Caco-2 (cell line): ENCODE measurements at regions not wholly inside any gene's neighbourhood (a gene's known extent, or its start where the extent isn't known, plus 50 kb on each side); places are given as distances from the start of the nearest gene placed in this dataset.

Source experiments
- BruUV-seq: library from RNA; stranded (reverse); fragments of 400-500 nt; replicated peaks from 2 replicates; lab custom pipeline; 2021; lab: Mats Ljungman, UMichigan
- CTCF ChIA-PET: fragments of 300-600 bp; sonication (Branson Sonifier 250); formaldehyde crosslinking; loops from one replicate; lab custom pipeline; 2022; ENCODE audit warnings: antibody characterized with exemption; lab: Charles Lee
- POLR2A ChIA-PET: fragments of 300-600 bp; sonication (Branson Sonifier 250); formaldehyde crosslinking; loops from one replicate; lab custom pipeline; 2022; ENCODE audit warnings: antibody characterized with exemption; lab: Charles Lee
- DNase-seq, 2 experiments: peaks; one replicate each; pipeline versions ENCODE4 v3.0.0 to v3.0.0-alpha.2; 2020 to 2022
- H3K27me3 ChIP-seq: replicated peaks from 2 replicates; pipeline ENCODE4 v1.6.0; 2011; ENCODE audit warnings: low read length; ENCODE audit not compliant: control insufficient read depth, insufficient read depth
- H3K36me3 ChIP-seq: 2 replicates; pipeline ENCODE4 v1.5.1; 2011; ENCODE audit warnings: low read length; ENCODE audit not compliant: control insufficient read depth, insufficient read depth
- H3K4me1 ChIP-seq: fragments of 250-450 bp; sonication (Bioruptor Pico); 2 replicates; pipeline ENCODE4 v1.5.1; 2020; ENCODE audit warnings: mild to moderate bottlenecking
- H3K4me3 ChIP-seq: 2 replicates; pipeline ENCODE4 v1.5.1; 2011; ENCODE audit warnings: low read depth, mild to moderate bottlenecking, control low read depth, low read length
- H3K9me3 ChIP-seq: fragments of 250-450 bp; sonication (Bioruptor Pico); 2 replicates; pipeline ENCODE4 v1.5.1; 2020; ENCODE audit warnings: mild to moderate bottlenecking, moderate library complexity
- H3K27ac Mint-ChIP-seq: one replicate; pipeline ENCODE4 v1.8.0; 2022; ENCODE audit warnings: mixed read lengths; ENCODE audit not compliant: unreplicated experiment
- H3K27me3 Mint-ChIP-seq: one replicate; pipeline ENCODE4 v1.8.0; 2022; ENCODE audit warnings: mixed read lengths; ENCODE audit not compliant: insufficient read depth, unreplicated experiment
- H3K36me3 Mint-ChIP-seq: one replicate; pipeline ENCODE4 v1.8.0; 2022; ENCODE audit warnings: mild to moderate bottlenecking, mixed read lengths; ENCODE audit not compliant: insufficient read depth, unreplicated experiment
- H3K4me1 Mint-ChIP-seq: one replicate; pipeline ENCODE4 v1.8.0; 2022; ENCODE audit warnings: low read depth, mixed read lengths; ENCODE audit not compliant: unreplicated experiment
- H3K4me3 Mint-ChIP-seq: one replicate; pipeline ENCODE4 v1.8.0; 2022; ENCODE audit warnings: mild to moderate bottlenecking, moderate library complexity, mixed read lengths; ENCODE audit not compliant: unreplicated experiment
- H3K9me3 Mint-ChIP-seq: one replicate; pipeline ENCODE4 v1.8.0; 2022; ENCODE audit warnings: mixed read lengths; ENCODE audit not compliant: unreplicated experiment
- intact Hi-C: fragments of 100-400 bp; cut with micrococcal nuclease; formaldehyde crosslinking; loops from one replicate; pipeline ENCODE4 v1.10.0; 2022; ENCODE audit not compliant: unreplicated experiment
- TF ChIP-seq, protein P1 (sequence below), 2 experiments: fragments of 200-600 bp in 1 of 2; IDR thresholded peaks; 1 replicate in 1 of 2; 2 replicates in 1 of 2; pipeline versions ENCODE4 v1.5.1 to v1.8.0; 2011 to 2022; ENCODE audit warnings: antibody characterized with exemption in 1 of 2, control low read depth in 1 of 2, inconsistent platforms in 1 of 2, low read depth in 1 of 2, low read length in 1 of 2, mild to moderate bottlenecking in 1 of 2, moderate library complexity in 1 of 2; ENCODE audit not compliant: insufficient read depth in 1 of 2, severe bottlenecking in 1 of 2, unreplicated experiment in 1 of 2

DNA sequence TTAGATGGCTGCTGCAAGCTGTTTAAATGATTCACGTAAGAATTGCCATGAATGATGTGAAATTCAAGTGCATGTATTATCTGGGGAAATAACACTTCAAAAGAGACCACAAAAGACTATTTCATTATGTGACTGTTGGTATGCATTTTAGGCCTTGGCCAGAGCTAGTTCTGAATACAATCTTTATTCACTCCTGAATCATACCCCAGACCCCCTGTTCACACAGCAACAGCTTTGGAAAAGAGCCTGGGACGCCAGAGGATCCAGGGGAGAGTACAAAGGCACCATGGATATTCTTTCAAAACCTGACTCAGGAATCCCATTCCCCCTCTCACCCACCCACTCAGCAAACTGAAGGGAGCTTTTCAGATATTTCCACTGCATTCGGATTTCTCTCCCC lies 377.1 kb upstream of the DPP6 start:
- no peaks in the 10 kb centered on the region for H3K27me3 ChIP-seq
- TF ChIP-seq, protein P1, sequence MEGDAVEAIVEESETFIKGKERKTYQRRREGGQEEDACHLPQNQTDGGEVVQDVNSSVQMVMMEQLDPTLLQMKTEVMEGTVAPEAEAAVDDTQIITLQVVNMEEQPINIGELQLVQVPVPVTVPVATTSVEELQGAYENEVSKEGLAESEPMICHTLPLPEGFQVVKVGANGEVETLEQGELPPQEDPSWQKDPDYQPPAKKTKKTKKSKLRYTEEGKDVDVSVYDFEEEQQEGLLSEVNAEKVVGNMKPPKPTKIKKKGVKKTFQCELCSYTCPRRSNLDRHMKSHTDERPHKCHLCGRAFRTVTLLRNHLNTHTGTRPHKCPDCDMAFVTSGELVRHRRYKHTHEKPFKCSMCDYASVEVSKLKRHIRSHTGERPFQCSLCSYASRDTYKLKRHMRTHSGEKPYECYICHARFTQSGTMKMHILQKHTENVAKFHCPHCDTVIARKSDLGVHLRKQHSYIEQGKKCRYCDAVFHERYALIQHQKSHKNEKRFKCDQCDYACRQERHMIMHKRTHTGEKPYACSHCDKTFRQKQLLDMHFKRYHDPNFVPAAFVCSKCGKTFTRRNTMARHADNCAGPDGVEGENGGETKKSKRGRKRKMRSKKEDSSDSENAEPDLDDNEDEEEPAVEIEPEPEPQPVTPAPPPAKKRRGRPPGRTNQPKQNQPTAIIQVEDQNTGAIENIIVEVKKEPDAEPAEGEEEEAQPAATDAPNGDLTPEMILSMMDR (IDR thresholded peaks at IDR 0.05; ENCODE audit: insufficient read depth in 1 of 2, low read depth in 1 of 2, low read length in 1 of 2, severe bottlenecking in 1 of 2, unreplicated experiment in 1 of 2): no peak
- H3K4me3 ChIP-seq: no peak overlapping the region
- no peaks in the 10 kb centered on the region for H3K4me1 Mint-ChIP-seq
- DNase-seq: no peak
- H3K27ac Mint-ChIP-seq: no peak overlapping the region
- H3K36me3 ChIP-seq: no peaks in the 10 kb centered on the region
- intact Hi-C loops: no loop called here
- H3K27me3 Mint-ChIP-seq: peaks cover 4% of the 10 kb centered on the region
- H3K4me1 ChIP-seq: no peaks in the 10 kb centered on the region
- BruUV-seq: no TSS peak
- H3K9me3 Mint-ChIP-seq: no peaks in the 10 kb centered on the region
- H3K9me3 ChIP-seq: no peaks in the 10 kb centered on the region
- no peak overlapping the region for H3K4me3 Mint-ChIP-seq
- H3K36me3 Mint-ChIP-seq: no peaks in the 10 kb centered on the region
- POLR2A ChIA-PET: no interaction called here
- CTCF ChIA-PET: no interaction called here

DNA sequence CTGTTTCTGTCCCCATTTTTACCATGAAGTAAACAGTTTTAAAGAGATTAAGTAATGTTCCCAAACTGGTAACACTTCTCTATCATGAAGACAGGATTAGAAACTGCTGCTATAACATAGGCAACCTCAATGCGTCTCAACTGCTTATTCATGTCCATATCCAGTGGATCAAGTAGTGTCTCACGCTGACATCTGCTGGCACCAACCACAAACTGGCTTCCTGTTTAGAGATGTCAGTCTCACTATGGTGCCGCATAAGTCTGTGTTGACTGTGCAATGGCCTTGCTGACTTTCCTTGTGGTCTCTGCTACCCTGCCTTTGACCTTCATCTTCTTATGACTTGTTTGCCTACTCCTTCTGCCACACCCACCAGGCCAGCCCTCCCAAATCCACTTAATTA lies 369.6 kb upstream of the DPP6 start:
- Mint-ChIP-seq H3K9me3 (no peaks in the 10 kb centered on the region), H3K27ac (no peak overlapping the region), H3K36me3 (no peaks in the 10 kb centered on the region), H3K4me1 (no peaks in the 10 kb centered on the region), H3K4me3 (no peak overlapping the region), H3K27me3 (no peaks in the 10 kb centered on the region)
- ChIA-PET POLR2A (no interaction called here), CTCF (no interaction called here)
- no peaks in the 10 kb centered on the region for H3K27me3 ChIP-seq
- TF ChIP-seq, protein P1 (IDR thresholded peaks at IDR 0.05; ENCODE audit: insufficient read depth in 1 of 2, low read depth in 1 of 2, low read length in 1 of 2, severe bottlenecking in 1 of 2, unreplicated experiment in 1 of 2): no peak
- no peak for DNase-seq
- no TSS peak for BruUV-seq
- H3K9me3 ChIP-seq: no peaks in the 10 kb centered on the region
- H3K4me1 ChIP-seq: no peaks in the 10 kb centered on the region
- H3K4me3 ChIP-seq: no peak overlapping the region
- H3K36me3 ChIP-seq: no peaks in the 10 kb centered on the region
- intact Hi-C loops: no loop called here

DNA sequence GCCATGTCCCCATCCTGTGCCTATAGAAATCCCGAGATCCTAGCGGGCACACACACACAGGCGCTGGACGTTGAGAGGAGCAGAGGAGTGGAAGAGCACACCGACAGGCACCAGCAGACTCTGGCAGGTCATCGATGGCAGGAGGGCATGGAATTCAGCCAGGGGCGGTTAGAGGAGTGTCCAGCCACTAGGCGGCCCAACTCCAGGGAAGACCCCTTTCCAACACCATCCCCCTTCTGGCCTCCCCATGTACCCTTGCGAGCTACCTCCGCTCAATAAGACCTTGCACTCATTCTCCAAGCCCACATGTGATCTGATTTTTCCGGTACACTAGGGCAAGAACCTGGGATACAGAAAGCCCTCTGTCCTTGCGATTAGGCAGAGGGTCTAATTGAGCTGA lies 356.0 kb upstream of the DPP6 start:
- H3K4me1 Mint-ChIP-seq: no peaks in the 10 kb centered on the region
- no TSS peak for BruUV-seq
- POLR2A ChIA-PET: no interaction called here
- H3K4me3 Mint-ChIP-seq: no peak overlapping the region
- H3K27me3 Mint-ChIP-seq: no peaks in the 10 kb centered on the region
- TF ChIP-seq, protein P1 (IDR thresholded peaks at IDR 0.05; ENCODE audit: insufficient read depth in 1 of 2, low read depth in 1 of 2, low read length in 1 of 2, severe bottlenecking in 1 of 2, unreplicated experiment in 1 of 2): no peak
- no peaks in the 10 kb centered on the region for H3K9me3 ChIP-seq
- H3K36me3 Mint-ChIP-seq: no peaks in the 10 kb centered on the region
- intact Hi-C loops: no loop called here
- H3K4me3 ChIP-seq: no peak overlapping the region
- H3K9me3 Mint-ChIP-seq: no peaks in the 10 kb centered on the region
- no peak overlapping the region for H3K27ac Mint-ChIP-seq
- DNase-seq: no peak
- no peaks in the 10 kb centered on the region for H3K27me3 ChIP-seq
- H3K36me3 ChIP-seq: no peaks in the 10 kb centered on the region
- CTCF ChIA-PET: no interaction called here
- no peaks in the 10 kb centered on the region for H3K4me1 ChIP-seq
